ENCODE measurements at regions not wholly inside any gene's neighbourhood (a gene's known extent, or its start where the extent isn't known, plus 50 kb on each side); places are given as distances from the start of the nearest gene placed in this dataset.

DNA sequence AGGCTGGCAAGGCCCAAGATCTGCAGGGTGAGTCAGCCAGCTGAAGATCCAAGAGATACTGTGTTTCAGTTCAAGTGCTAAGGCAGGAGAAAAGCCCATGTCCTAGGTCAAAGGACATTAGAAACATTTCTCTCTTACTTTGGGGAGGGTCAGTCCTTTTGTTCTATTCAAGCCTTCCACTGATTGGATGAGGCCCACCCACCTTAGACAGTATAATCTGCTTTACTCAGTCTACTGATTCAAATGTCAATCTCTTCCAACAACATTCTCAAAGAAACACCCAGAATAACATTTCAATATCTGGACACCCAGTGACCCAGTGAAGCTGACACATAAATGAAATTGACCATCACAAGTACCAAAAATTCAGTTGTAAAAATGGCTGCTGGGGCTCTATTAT, 367.8 kb upstream of the ZP4 start:
- TF ChIP-seq CTCF (IDR thresholded peaks at IDR 0.05) (no peak), POLR2A (IDR thresholded peaks at IDR 0.05) (no peak)
